GM23338 (cell line): ENCODE measurements at regions not wholly inside any gene's neighbourhood (a gene's known extent, or its start where the extent isn't known, plus 50 kb on each side); places are given as distances from the start of the nearest gene placed in this dataset.

ENCODE experiments used
- ATAC-seq: fragments of 200-7000 bp; cut with Tn5 transposase; 3 replicates; pipeline ENCODE4 v1.9.1; 2020
- DNase-seq: peaks from one replicate; pipeline ENCODE4 v3.0.0-alpha.2; 2015; ENCODE audit warnings: low spot score
- H2AFZ ChIP-seq: fragments of 200-600 bp; sonication (generic); 2 replicates; pipeline ENCODE4 v1.8.0; 2016; ENCODE audit warnings: antibody characterized with exemption, mild to moderate bottlenecking, moderate library complexity
- H3F3A ChIP-seq: fragments of 200-600 bp; sonication (generic); replicated peaks from 2 replicates; pipeline ENCODE4 v1.8.0; 2017; ENCODE audit warnings: antibody characterized with exemption, mixed run types, low read depth
- H3K27ac ChIP-seq: fragments of 200-600 bp; sonication (generic); 2 replicates; pipeline ENCODE4 v1.6.1; 2016; ENCODE audit warnings: low read depth
- H3K27me3 ChIP-seq: fragments of 200-600 bp; sonication (generic); 2 replicates; pipeline ENCODE4 v1.8.0; 2016; ENCODE audit warnings: mild to moderate bottlenecking, mixed run types, moderate library complexity; ENCODE audit not compliant: insufficient read depth
- H3K36me3 ChIP-seq: fragments of 200-600 bp; sonication (generic); 2 replicates; pipeline ENCODE4 v1.8.0; 2016; ENCODE audit warnings: mild to moderate bottlenecking; ENCODE audit not compliant: insufficient read depth
- H3K4me1 ChIP-seq: fragments of 200-600 bp; sonication (generic); 2 replicates; pipeline ENCODE4 v1.8.0; 2016; ENCODE audit warnings: mild to moderate bottlenecking, moderate library complexity; ENCODE audit not compliant: insufficient read depth
- H3K4me2 ChIP-seq: fragments of 200-600 bp; sonication (generic); 2 replicates; pipeline ENCODE4 v1.7.1; 2017; ENCODE audit warnings: mixed run types
- H3K4me3 ChIP-seq: fragments of 200-600 bp; sonication (generic); 2 replicates; pipeline ENCODE4 v1.6.1; 2016; ENCODE audit warnings: mixed run types
- H3K79me2 ChIP-seq: fragments of 200-600 bp; sonication (generic); replicated peaks from 2 replicates; pipeline ENCODE4 v1.8.0; 2017; ENCODE audit warnings: mild to moderate bottlenecking; ENCODE audit not compliant: insufficient read depth
- H3K9me2 ChIP-seq: fragments of 200-600 bp; sonication (generic); 2 replicates; pipeline ENCODE4 v1.8.0; 2017; ENCODE audit not compliant: insufficient read depth
- H4K20me1 ChIP-seq: fragments of 200-600 bp; sonication (generic); replicated peaks from 2 replicates; pipeline ENCODE4 v1.8.0; 2017; ENCODE audit warnings: mild to moderate bottlenecking; ENCODE audit not compliant: insufficient read depth
- H3K27ac Mint-ChIP-seq: 2 replicates; pipeline ENCODE4 v1.8.0; 2020; ENCODE audit warnings: inconsistent platforms, mild to moderate bottlenecking, moderate library complexity, mixed read lengths
- H3K27me3 Mint-ChIP-seq: 3 replicates; pipeline ENCODE4 v1.8.0; 2022; ENCODE audit warnings: low read depth, mild to moderate bottlenecking, moderate library complexity, mixed read lengths, inconsistent platforms; ENCODE audit not compliant: insufficient read depth, poor library complexity
- H3K36me3 Mint-ChIP-seq: 3 replicates; pipeline ENCODE4 v1.8.0; 2021; ENCODE audit warnings: low read depth, mild to moderate bottlenecking, inconsistent platforms, moderate library complexity, mixed read lengths
- H3K4me1 Mint-ChIP-seq: 3 replicates; pipeline ENCODE4 v1.8.0; 2020; ENCODE audit warnings: mild to moderate bottlenecking, inconsistent platforms, mixed read lengths
- H3K4me3 Mint-ChIP-seq: 3 replicates; pipeline ENCODE4 v1.8.0; 2021; ENCODE audit warnings: moderate library complexity, mild to moderate bottlenecking, inconsistent platforms, mixed read lengths
- H3K9me3 Mint-ChIP-seq: 3 replicates; pipeline ENCODE4 v1.8.0; 2020; ENCODE audit warnings: moderate library complexity, mild to moderate bottlenecking, inconsistent platforms, mixed read lengths
- CREB1 ChIP-seq: fragments of 250-450 bp; sonication (Bioruptor Pico); IDR thresholded peaks from 2 replicates; pipeline ENCODE4 v1.5.0; 2020; ENCODE audit warnings: low read depth, mild to moderate bottlenecking, moderate library complexity
- EZH2 ChIP-seq: fragments of 200-600 bp; sonication (generic); IDR thresholded peaks from one replicate; pipeline ENCODE4 v1.8.0; 2017; ENCODE audit warnings: antibody characterized with exemption, mild to moderate bottlenecking, low read depth; ENCODE audit not compliant: unreplicated experiment
- EZH2phosphoT487 ChIP-seq: fragments of 200-600 bp; sonication (generic); IDR thresholded peaks from one replicate; pipeline ENCODE4 v1.8.1; 2018; ENCODE audit warnings: antibody characterized with exemption; ENCODE audit not compliant: unreplicated experiment
- NANOG ChIP-seq: IDR thresholded peaks from 2 replicates; pipeline ENCODE4 v1.6.1; 2016; ENCODE audit warnings: antibody characterized with exemption, borderline replicate concordance
- REST ChIP-seq: IDR thresholded peaks from one replicate; pipeline ENCODE4 v1.6.1; 2018; ENCODE audit warnings: antibody characterized with exemption; ENCODE audit not compliant: unreplicated experiment
- STAT1 ChIP-seq: IDR thresholded peaks from one replicate; pipeline ENCODE4 v1.6.1; 2016; ENCODE audit warnings: antibody characterized with exemption; ENCODE audit not compliant: unreplicated experiment
- ZNF114 ChIP-seq: fragments of 250-450 bp; sonication (Bioruptor Pico); IDR thresholded peaks from 2 replicates; pipeline ENCODE4 v1.5.0; 2020; ENCODE audit warnings: mild to moderate bottlenecking, moderate library complexity
- ZNF462 ChIP-seq: fragments of 250-450 bp; sonication (Bioruptor Pico); IDR thresholded peaks from 2 replicates; pipeline ENCODE4 v1.5.0; 2020; ENCODE audit warnings: mild to moderate bottlenecking, moderate library complexity

- TF ChIP-seq REST (no peak), STAT1 (no peak), ZNF114 (no peak), EZH2 (no peak)
Measured at GRCh38 chr4:23707652-23708026, 182.2 kb downstream of the PPARGC1A start (continued).

GRCh38 chr4:23706972-23707651 is 182.7 kb downstream of the PPARGC1A start:
- ATAC-seq: no peak

More at GRCh38 chr4:23706972-23707651, 182.7 kb downstream of the PPARGC1A start:
- Histone ChIP-seq H3F3A (no peaks in the 10 kb centered on the region), H3K27me3 (no peaks in the 10 kb centered on the region), H3K4me3 (no peak overlapping the region), H2AFZ (no peak overlapping the region), H3K36me3 (no peaks in the 10 kb centered on the region), H3K4me2 (no peak overlapping the region), H3K4me1 (no peaks in the 10 kb centered on the region), H3K27ac (no peak overlapping the region), H3K9me2 (no peaks in the 10 kb centered on the region), H4K20me1 (no peaks in the 10 kb centered on the region), H3K79me2 (no peaks in the 10 kb centered on the region)
- no peak overlapping the region for H3K4me3 Mint-ChIP-seq
- no peaks in the 10 kb centered on the region; the same call in 2 of the 3 replicates for H3K9me3 Mint-ChIP-seq
- H3K4me1 Mint-ChIP-seq: no peaks in the 10 kb centered on the region
- TF ChIP-seq REST: no peak
- TF ChIP-seq EZH2phosphoT487: no peak
- TF ChIP-seq EZH2: no peak
- TF ChIP-seq CREB1 (CRISPR knock-in tag): no peak
- no peak for TF ChIP-seq ZNF462 (CRISPR knock-in tag)
- TF ChIP-seq NANOG: no peak
- no peaks in the 10 kb centered on the region; the same call in 2 of the 3 replicates for H3K36me3 Mint-ChIP-seq
- no peak for DNase-seq
- no peak overlapping the region for H3K27ac Mint-ChIP-seq
- H3K27me3 Mint-ChIP-seq: no peaks in the 10 kb centered on the region
